ENCODE measurements at regions not wholly inside any gene's neighbourhood (a gene's known extent, or its start where the extent isn't known, plus 50 kb on each side); places are given as distances from the start of the nearest gene placed in this dataset.
A peak's percentile ranks its signal among the peaks of the same experiment; 100 is the strongest.
"Not testable (repeated sequence)": the region's sequence is repeated elsewhere in the genome, so short reads cannot be mapped to it uniquely, and the experiment has no call there.

GRCh38 chrX:121869876-121870477, 822.6 kb downstream of the GLUD2 start:
- DNase-seq: no peak
- TF ChIP-seq CTCF (IDR thresholded peaks at IDR 0.05): no peak
- no peak overlapping the region for H3K27ac Mint-ChIP-seq
- H3K36me3 Mint-ChIP-seq (ENCODE audit: low read depth): no peaks in the 10 kb centered on the region
- no peaks in the 10 kb centered on the region; the same call in 1 of the 2 replicates for H3K4me1 Mint-ChIP-seq (ENCODE audit: low read depth)
- H3K27me3 Mint-ChIP-seq (ENCODE audit: insufficient read depth): no peaks in the 10 kb centered on the region
- H3K9me3 Mint-ChIP-seq: no peaks in the 10 kb centered on the region
- H3K4me3 Mint-ChIP-seq: no peak overlapping the region

GRCh38 chrX:121871122-121871521, 823.7 kb downstream of the GLUD2 start:
- Mint-ChIP-seq H3K4me3 (no peak overlapping the region), H3K9me3 (no peaks in the 10 kb centered on the region), H3K27ac (no peak overlapping the region), H3K36me3 (ENCODE audit: low read depth) (no peaks in the 10 kb centered on the region), H3K4me1 (ENCODE audit: low read depth) (peaks cover 7% of the 10 kb centered on the region), H3K27me3 (ENCODE audit: insufficient read depth) (no peaks in the 10 kb centered on the region)
- DNase-seq: no peak
- no peak for TF ChIP-seq CTCF (IDR thresholded peaks at IDR 0.05)

GRCh38 chrX:121876305-121876704, 828.9 kb downstream of the GLUD2 start:
- H3K4me1 Mint-ChIP-seq (ENCODE audit: low read depth): peaks cover 7% of the 10 kb centered on the region
- DNase-seq: peak; percentile 10

GRCh38 chrX:121877337-121877736, 829.9 kb downstream of the GLUD2 start:
- H3K27ac Mint-ChIP-seq; H3K9me3 Mint-ChIP-seq; H3K27me3 Mint-ChIP-seq (ENCODE audit: insufficient read depth); H3K4me3 Mint-ChIP-seq; H3K4me1 Mint-ChIP-seq (ENCODE audit: low read depth); H3K36me3 Mint-ChIP-seq (ENCODE audit: low read depth); DNase-seq: not testable (repeated sequence)

More at GRCh38 chrX:121876305-121876704, 828.9 kb downstream of the GLUD2 start:
- TF ChIP-seq CTCF (IDR thresholded peaks at IDR 0.05): no peak
- Mint-ChIP-seq H3K27me3 (ENCODE audit: insufficient read depth) (no peaks in the 10 kb centered on the region), H3K36me3 (ENCODE audit: low read depth) (no peaks in the 10 kb centered on the region), H3K4me3 (no peak overlapping the region), H3K27ac (no peak overlapping the region), H3K9me3 (no peaks in the 10 kb centered on the region)

GRCh38 chrX:121886557-121886956, 839.1 kb downstream of the GLUD2 start:
- Mint-ChIP-seq H3K27ac (no peak overlapping the region), H3K36me3 (ENCODE audit: low read depth) (no peaks in the 10 kb centered on the region), H3K27me3 (ENCODE audit: insufficient read depth) (no peaks in the 10 kb centered on the region; the same call in none of the 2 replicates), H3K9me3 (no peaks in the 10 kb centered on the region), H3K4me1 (ENCODE audit: low read depth) (no peaks in the 10 kb centered on the region), H3K4me3 (no peak overlapping the region)
- DNase-seq: no peak
- no peak for TF ChIP-seq CTCF (IDR thresholded peaks at IDR 0.05)

- Mint-ChIP-seq H3K4me3 (no peak overlapping the region), H3K27ac (no peak overlapping the region), H3K4me1 (ENCODE audit: low read depth) (no peaks in the 10 kb centered on the region), H3K36me3 (ENCODE audit: low read depth) (no peaks in the 10 kb centered on the region), H3K27me3 (ENCODE audit: insufficient read depth) (no peaks in the 10 kb centered on the region; the same call in 1 of the 2 replicates), H3K9me3 (no peaks in the 10 kb centered on the region)
- TF ChIP-seq CTCF (IDR thresholded peaks at IDR 0.05): no peak
- DNase-seq: no peak
These were observed 847.3 kb downstream of the GLUD2 start for GRCh38 chrX:121894756-121895155.
